Stimulated activated CD8-positive, alpha-beta memory T cell treated with anti-CD3 and anti-CD28 coated beads, Interleukin-7, amount 100 ng/mL, for 24 hours (primary cell): ENCODE measurements at regions not wholly inside any gene's neighbourhood (a gene's known extent, or its start where the extent isn't known, plus 50 kb on each side); places are given as distances from the start of the nearest gene placed in this dataset.

Experiments used
- DNase-seq: peaks from one replicate; pipeline ENCODE4 v3.0.0-alpha.2; 2020; ENCODE audit warnings: low read depth

DNA sequence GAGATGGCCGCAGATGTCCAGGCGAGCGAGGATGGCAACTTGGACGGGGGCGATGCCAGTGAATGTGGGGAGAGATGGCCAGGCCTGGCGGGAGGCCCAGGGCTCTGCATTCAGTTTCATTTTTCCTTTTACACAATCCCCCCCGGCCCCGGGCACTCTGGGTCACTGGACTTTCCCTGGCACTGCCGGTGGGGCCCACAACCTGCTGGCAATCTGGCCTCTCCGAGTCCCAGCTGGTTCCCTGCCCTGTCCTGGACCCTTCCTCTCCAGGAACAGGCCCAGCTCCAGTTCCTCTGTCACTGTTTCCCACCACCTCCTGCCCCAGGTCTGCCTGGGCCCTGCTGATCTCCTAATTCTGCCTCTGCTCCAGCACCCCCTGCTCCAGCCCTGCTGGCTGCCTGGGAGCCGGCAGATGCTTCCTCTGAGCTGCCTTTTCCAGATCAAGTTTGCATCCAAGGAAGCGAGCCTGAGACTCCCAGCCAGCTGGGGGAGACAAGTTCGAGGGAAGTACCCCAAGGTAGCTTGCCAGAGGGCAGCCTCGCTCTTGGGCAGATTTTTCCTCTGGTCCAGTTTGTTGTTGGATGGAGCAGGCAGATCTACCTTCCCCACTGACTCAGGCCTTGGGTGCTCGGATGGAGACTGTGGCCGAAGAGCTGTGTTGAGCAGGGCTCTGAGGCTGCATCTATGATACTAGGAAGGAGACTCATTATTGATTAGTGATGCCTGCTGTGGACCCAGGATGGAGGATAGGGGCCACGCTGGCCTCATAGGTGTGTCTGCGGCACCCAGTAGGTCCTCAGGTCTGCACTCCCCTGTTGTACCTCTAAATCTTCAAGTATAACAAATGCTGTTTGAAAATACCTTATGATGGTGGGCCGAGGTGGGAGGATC is 83.2 kb downstream of the CEBPB start:
- DNase-seq: no peak

DNA sequence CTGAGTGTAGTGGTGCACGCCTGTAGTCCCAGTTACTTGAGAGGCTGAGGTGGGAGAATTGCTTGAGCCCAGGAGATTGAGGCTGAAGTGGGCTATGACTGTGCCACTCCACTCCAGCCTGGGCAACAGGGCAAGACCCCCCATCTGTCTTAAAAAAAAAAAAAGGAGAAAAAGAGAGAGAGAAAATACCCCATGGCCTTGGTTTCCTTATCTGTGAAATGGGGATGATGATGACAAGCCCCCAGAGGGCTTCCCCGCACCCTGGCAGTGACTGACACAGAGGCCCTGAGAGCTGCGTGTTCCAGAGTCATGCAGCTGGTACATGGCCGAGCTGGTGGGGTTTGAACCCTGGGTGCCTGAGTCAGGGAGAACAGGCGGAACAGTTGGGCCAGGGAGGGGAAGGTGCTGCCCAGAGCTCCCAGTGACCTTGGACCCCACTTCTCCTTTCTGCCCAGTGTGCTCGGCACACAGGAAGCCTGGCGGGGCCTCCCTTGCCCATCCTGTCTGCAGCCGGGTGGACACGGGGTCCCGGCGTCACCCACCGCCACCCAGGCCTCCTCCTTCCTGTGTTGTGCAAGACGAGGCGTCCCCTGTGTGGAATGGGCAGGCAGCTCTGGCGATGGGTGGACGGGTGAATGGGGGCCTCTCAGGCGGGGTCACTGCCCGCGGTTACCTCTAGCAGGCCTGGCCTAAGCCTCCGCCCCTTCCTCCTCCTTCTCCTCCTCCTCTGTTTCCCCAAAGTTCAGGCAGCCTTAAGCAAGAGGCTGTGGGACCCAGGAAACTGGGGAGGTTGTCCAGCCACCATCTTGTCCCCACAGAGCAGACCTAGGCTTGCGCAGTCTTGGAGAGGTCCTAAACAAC is 84.2 kb downstream of the CEBPB start:
- no peak for DNase-seq

DNA sequence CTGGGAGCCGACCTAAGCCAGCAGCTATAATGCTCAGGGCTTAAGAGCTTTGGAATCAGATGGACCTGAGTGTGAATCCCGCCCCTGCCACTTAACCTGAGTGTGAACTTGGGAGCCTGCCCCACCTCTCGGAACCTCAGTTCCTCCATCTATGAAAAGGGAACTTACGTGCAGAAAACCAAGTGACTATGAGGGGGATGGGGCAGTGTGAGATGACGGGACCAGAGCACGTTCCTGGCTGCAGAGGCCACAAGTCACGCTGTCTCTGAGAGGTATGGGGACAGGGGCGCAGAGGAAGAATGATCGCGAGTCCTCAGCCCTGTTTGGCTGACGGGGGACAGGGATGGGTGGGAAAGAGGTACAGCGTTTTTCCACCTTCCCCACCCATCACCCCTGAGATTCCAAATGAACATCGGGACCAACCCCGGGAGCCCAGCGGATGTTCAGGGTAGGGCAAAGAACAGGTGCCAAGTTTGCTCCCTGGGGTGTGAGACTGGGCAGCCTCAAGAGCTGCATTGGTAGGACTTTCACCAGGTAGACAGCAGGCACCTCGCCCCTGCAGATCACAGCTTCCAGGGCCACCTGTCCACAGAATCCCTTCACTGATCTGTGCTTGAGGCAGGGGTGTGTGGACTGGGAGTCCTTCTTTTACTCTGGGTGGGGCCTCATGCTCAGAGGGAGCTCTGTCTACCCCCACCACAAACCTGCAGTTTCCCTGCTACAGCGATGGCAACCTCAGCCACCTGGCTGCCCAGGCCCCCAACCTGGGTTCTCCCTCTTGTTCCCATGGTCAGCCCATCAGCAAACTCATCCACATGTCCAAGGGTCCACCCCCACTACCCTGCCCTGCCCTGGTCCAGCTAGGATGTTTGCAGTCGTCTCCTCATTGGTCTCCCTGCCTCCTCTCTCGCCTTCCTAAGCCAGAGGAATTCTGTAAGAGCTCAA is 85.8 kb downstream of the CEBPB start:
- no peak for DNase-seq

DNA sequence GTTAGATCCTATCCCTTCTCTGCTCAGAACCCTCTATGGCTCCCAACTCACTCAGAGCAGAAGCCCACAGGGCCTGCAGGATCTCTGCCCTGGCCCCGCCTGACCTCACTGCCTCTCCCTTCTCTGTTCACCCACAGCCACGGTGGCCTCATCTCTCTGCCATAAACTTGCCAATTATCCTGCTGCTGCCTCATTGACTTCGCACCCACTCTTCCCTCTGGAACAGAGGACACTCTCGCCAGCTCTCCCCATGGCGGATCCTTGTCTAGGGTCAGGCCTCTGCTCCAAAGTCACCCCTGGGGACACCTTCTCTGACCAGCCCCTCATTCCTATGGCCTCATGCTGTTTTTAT is 86.4 kb downstream of the CEBPB start:
- DNase-seq: no peak

GRCh38 chr20:50277460-50278376 is 87.1 kb downstream of the CEBPB start:
- DNase-seq: no peak

DNA sequence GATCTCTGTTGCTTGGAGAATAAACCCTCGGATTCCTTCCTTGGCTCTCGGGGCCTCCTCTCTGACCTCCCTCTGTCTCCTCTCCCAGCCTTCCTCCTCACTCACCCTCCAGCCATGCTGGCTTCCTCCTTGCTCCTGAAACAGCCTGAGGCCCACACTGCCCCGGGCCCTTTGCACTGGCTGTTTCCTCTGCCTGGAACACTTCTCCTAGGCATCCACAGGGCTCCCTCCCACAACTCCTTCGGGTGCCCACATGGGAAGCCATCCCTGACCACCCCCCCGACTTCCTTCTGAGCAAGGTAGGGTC is 87.7 kb downstream of the CEBPB start:
- no peak for DNase-seq

DNA sequence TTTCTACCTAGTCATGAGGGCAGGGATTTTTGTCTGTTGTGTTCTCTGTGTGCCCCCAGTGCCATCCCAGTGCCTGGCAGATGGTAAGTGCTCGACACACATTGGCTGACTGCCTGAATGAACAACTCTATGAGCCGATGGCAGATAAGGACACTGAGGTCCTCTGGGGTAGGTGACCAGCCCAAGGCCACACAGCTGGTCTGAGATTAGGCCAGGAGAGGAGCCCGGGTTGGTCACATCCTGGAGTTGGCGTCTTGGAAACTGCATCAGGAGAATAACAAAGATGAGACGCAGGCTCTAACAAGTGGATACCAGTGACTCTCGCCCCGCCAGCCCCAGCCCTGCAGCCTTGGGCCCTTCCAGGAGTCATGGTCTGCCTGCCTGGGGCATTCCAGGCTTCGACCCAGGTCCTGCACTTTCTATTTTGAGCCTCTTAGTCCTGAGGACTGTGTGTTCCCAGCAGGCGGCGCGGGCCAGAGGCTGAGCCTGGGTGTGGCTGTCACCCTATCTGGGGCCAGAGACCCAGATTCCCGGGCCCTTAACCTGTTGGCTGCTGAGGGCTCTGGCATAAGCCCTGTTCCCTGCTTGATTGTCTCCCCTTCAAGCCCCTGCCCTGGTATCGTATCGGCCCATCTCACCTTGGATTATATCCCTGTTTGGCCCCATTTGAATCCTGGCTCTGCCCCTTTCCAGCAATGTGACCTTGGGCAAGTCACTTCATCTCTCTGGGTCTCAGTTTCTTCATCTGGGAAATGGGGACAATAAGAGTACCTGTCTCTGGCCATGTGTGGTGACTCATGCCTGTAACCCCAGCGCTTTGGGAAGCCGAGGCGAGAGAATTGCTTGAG is 88.3 kb downstream of the CEBPB start:
- no peak for DNase-seq

DNA sequence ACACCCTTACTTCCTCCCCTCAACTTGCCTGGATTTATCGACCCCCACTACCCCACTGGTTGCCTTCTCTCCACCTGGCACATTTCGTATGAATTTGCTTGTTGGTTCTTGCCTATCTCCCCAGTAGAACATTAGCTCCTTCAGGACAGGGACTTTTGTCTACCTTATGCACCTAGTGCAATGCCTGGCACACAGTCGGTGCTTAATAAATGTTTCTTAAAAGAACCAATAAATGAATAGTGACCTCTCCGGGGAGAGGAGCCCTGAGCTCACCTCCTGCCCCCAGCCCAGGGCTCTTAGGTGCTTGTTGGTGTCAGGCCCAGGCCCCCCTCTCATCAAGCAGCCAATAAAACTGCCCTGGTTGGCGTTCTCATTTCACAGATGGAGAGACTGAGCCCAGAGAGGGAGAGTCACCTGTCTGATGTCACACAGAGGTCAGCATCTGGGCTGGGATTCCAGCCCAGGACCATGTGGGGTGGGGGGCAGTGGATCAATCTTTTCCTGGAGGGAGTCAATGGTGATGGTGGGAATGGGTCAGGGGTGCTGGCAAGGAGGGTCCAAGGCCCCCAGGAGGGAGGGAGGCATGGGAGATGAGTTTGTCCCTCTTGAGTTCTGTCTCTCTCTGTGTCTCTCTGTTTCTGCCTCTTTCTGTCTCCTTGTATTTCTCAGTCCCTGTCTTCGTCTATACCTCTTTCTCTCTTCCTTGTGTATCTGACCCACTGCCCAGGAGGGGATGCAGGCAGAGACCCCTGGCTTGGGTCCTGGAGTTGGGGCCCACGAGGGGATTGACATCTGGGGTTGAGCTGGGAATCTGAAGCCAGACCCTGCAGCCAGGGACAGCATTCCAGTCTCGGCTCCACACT is 89.6 kb downstream of the CEBPB start:
- DNase-seq: no peak

GRCh38 chr20:50280851-50281655 is 90.4 kb downstream of the CEBPB start:
- DNase-seq: no peak

- no peak for DNase-seq
Observed at GRCh38 chr20:50281831-50282591, 91.4 kb downstream of the CEBPB start.

DNA sequence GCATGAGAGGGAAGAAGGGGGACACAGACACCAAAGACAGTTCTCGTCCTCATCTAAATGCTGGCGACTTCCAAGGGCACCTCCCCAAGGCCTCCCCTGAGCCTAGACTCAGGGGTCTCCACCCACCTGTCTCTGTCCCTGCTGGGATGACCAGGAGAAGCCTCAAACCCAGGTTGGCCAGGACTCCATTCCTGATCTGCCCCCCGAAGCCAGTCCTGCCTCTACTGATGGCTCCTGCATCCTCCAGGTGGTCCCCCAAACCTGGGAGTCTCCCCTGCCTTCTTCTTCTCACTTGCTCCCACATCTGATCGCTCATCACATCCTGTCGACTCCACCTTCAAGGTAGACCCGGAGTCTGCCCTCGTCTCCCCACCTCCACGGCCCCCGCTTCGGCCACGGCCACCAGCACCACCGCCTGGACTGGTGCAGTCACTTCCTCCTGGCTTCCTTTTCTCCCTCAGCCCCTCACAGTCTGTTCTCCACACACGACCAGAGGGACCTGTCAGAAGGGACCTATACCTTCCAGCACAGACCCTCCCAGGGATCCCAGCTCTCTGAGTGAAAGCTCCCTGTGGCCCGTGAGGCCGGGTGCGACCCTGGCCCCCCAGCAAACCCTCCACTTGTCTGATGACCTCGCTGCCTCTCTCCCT is 92.1 kb downstream of the CEBPB start:
- no peak for DNase-seq

GRCh38 chr20:50283370-50283769 is 92.7 kb downstream of the CEBPB start:
- no peak for DNase-seq

DNA sequence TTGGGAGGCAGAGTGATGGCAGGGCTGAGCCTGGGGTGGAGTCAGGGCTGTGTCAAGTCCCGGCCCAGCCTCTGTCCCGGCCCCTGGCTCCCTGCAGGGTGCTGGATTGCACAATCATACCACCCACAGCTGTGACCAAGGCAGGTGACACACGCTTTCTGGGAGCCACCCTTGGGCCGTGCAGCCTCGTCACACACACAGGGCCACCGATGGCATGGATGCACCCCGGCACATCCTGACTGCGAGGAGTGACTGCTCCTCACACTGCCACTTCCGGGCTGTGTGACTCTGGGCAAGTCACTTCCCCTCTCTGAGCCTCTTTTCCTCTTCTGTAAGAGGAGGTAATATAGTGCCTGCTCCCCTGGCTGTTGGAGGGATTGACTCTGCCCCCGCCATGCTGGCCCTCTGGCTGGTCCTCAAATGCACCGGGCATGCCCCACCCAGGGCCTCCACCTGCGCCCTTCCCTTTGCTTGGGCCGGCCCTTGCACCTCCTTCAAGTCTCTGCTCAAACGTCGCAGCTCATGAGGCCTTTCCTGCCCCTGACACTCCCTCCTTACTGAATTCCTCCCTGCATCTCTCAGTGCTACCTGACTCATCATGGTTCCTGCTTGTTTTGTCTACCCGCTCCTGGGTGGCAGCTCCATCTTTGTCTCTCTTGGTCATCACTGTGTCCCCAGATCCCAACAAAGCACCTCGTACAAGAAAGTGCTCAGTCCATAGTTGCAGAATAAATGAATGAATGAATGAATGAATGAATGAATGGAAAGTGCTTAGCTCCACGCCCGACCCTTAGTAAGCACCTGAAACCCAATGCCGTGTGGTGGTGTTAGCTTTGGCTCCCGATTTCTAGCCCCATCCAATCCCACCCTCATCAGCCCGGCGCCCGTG is 93.5 kb downstream of the CEBPB start:
- DNase-seq: no peak

DNA sequence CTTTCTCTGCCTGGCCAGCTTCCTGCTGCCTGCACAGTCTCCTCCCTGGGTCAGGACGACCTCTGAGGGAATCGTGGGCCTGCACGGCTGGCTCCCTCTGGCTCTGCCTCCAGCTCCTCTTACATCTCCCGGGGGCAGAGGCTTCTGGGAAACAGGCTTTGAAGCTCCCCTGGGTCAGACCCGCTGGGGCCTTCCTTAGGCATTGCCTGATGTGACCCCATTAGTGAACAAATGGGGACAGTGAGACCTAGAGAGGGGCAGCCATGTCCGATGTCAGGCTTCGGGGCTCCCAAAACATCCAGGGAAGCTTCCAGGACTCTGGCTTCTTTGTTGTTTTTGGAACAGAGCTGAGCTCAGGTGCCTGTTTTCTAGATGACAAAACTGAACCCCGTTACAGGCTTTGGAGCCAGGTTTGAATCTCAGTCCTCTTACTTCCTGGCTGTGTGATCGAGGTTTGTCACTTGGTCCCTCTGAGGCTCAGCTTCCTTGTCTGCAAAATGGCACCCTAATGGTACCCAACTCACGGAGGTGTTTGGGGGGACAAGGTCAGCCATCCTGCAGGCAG is 94.3 kb downstream of the CEBPB start:
- no peak for DNase-seq

DNA sequence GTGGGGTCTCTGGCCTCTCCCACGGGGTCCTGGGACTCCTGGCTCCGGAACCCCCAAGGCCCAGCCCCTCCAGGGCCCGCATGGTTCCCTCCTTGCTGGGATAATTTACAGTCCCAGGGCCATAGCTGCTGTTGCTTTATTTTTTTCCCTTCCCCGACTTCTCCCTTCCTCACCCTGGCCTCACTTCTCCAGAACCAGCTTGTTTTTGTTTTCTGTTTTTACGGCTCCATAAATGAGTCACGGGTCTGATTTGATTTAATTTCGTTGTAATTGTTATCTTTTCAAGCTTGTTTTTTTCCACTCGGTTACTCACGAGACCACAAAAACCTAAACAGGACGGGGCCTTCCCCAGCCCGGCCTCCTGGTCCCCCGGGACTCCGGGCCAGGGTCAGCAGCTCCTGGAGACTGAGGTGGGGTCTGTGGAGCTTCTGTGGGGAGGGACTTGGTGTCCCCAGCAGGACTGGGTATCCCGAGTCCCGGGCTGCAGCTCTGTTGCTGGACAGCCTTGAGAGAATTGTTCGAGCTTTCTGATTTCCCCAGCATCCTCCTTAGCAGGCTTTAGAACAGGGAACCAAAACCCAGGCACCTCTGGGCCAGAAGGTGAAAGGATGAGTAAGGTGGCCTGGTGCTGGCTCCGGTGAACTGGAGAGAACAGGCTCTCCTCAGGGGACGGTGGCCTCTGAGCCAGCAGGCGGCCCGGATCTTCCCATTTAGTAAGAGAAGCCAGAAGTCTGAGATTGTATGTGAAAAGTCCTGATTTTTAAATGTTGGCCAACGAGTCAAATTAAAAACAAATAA is 94.9 kb downstream of the CEBPB start:
- DNase-seq: no peak
